GM19438 (cell line): ENCODE measurements at regions not wholly inside any gene's neighbourhood (a gene's known extent, or its start where the extent isn't known, plus 50 kb on each side); places are given as distances from the start of the nearest gene placed in this dataset.

ENCODE experiments used
- ATAC-seq: cut with Tn5 transposase; IDR thresholded peaks from one replicate; pipeline ENCODE4 v1.9.1; 2021; ENCODE audit warnings: low read depth; ENCODE audit not compliant: unreplicated experiment

GRCh38 chr2:6370753-6371551, 494.8 kb downstream of the CMPK2 start:
- ATAC-seq: no peak

GRCh38 chr2:6372317-6372901, 493.3 kb downstream of the CMPK2 start:
- ATAC-seq: no peak

- no peak for ATAC-seq
Observed at GRCh38 chr2:6381326-6381725, 484.4 kb downstream of the CMPK2 start.

- ATAC-seq: no peak
Observed at GRCh38 chr2:6384341-6384740, 481.4 kb downstream of the CMPK2 start.

GRCh38 chr2:6392354-6392753, 473.4 kb downstream of the CMPK2 start:
- no peak for ATAC-seq

GRCh38 chr2:6392966-6393365, 472.7 kb downstream of the CMPK2 start:
- no peak for ATAC-seq

- ATAC-seq: no peak
Observed at GRCh38 chr2:6393819-6394218, 471.9 kb downstream of the CMPK2 start.

GRCh38 chr2:6394276-6394675, 471.4 kb downstream of the CMPK2 start:
- no peak for ATAC-seq

GRCh38 chr2:6398421-6398820, 467.3 kb downstream of the CMPK2 start:
- no peak for ATAC-seq

GRCh38 chr2:6401301-6401700, 464.4 kb downstream of the CMPK2 start:
- ATAC-seq: no peak

- ATAC-seq: no peak
Observed at GRCh38 chr2:6408057-6408456, 457.6 kb downstream of the CMPK2 start.

- no peak for ATAC-seq
Observed at GRCh38 chr2:6410313-6410712, 455.4 kb downstream of the CMPK2 start.

GRCh38 chr2:6412533-6413091, 453.1 kb downstream of the CMPK2 start:
- no peak for ATAC-seq

GRCh38 chr2:6417050-6417449, 448.7 kb downstream of the CMPK2 start:
- no peak for ATAC-seq

- ATAC-seq: no peak
Observed at GRCh38 chr2:6418291-6418690, 447.4 kb downstream of the CMPK2 start.

- ATAC-seq: no peak
Observed at GRCh38 chr2:6421138-6421730, 444.5 kb downstream of the CMPK2 start.

- no peak for ATAC-seq
Observed at GRCh38 chr2:6421888-6422287, 443.8 kb downstream of the CMPK2 start.

- no peak for ATAC-seq
Observed at GRCh38 chr2:6423157-6423556, 442.6 kb downstream of the CMPK2 start.

GRCh38 chr2:6423944-6424343, 441.8 kb downstream of the CMPK2 start:
- ATAC-seq: no peak

GRCh38 chr2:6425032-6425431, 440.7 kb downstream of the CMPK2 start:
- no peak for ATAC-seq

GRCh38 chr2:6429210-6429986, 436.3 kb downstream of the CMPK2 start:
- no peak for ATAC-seq
